Inflammatory macrophage treated with lipopolysaccharide for 4 hours (primary cell): ENCODE measurements at regions not wholly inside any gene's neighbourhood (a gene's known extent, or its start where the extent isn't known, plus 50 kb on each side); places are given as distances from the start of the nearest gene placed in this dataset.
A peak's percentile ranks its signal among the peaks of the same experiment; 100 is the strongest.

ENCODE experiments used
- DNase-seq: peaks from one replicate; pipeline ENCODE4 v3.0.0-alpha.2; 2020

DNA sequence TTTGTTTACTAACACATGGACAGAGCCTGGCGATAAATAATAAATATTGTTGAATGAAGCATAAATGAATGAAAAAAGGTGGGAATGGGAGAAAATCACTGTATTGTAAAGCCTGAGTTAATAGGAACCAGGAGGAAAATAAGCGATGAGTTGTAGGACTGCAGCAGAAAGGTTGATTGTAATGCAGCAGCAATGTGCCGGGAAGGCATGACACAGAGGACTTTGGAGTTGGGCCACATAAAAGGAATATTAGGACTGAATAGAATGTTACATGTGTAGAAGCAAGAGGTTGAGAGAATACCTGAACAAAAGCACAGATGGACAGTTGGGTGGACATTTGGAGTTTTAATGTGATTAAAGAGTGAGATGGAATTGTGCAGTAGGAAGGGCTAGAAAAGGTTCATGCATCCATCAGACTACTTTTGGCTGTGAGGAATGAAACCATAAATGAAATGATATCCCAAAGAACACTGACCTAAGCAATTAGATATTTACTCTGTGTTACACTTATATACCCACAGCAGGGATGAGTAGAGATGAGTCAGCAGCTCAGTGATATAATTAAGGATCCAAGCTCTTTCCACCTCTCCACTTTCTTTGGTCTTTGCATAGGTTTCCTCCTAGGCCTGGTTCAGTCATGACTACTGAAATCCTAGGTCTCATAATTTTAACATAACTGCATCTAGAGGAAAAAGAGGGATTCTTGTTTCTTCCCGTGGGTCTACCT is 55.4 kb downstream of the CCER1 start:
- DNase-seq = no peak

DNA sequence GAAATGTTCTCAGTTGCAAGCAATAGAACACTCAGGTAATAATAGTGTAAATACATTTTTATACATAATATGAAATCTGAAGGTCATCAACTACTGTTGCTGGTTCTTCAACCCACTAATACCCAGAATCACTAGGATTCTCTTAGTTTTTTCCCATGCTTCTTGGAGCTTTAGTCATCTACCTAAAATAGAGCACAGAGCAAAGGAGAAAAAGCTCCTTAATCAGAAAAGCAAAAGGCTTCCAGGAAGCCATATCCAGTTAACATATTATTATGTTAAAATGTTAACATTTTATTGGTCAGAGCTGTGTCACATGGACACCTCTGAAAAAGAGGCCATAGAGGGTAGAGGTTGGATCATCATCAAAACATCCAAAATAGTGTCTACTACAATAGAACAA is 57.0 kb downstream of the CCER1 start:
- no peak for DNase-seq

DNA sequence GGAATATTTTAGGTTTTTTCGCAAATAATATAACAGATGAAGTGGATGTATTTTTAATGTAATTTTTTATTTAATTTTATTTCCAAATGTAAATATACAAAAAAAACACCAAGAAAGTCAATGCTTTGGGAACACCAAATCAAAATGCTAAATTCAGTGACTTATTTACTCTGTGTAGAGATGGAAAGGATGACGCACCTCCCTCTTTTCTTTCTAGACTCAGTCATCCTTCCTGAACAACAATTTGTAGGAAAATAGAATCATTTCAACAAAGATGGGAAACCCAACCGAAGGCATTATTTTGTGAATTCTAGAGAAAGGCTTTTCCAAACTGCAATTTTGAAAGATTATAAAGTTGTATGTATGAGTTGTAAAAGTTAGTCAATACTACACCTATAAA is 57.7 kb downstream of the CCER1 start:
- DNase-seq = no peak

DNA sequence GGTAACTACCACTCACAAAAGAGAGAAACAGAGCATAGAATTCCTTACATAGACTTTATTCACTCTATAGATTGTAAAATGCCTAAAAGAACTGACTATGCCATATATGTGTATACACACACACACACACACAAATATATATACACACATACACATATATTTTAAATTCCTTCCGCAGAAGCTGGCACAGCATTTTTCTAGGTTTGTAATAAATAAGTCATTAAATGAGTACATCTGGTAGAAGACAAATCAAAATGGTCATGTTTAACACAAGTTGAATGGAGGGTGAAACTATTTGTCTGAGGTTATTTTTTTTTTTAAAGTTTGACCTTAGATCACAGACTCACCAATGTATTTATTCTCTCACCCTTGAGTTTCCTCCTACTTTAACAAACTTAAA is 58.2 kb downstream of the CCER1 start:
- DNase-seq = no peak

DNA sequence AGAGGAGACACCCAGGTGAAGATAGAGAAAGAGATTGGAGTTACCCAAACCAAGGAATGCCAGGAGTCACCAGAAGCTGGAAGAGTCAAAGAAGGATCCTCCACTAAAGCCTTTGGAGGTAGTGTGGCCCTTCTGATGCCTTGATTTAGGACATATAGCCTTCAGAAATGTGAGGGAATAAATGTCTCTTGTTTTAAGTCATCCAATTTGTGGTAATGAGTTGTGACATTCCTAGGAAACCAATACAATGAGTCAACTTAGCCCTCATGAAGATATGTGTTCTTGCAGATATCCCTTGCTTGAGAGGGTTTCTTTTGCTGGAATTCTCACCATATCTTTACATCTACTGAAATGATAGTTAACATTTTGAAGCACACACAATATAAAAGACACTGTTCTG is 58.8 kb downstream of the CCER1 start:
- DNase-seq = no peak

DNA sequence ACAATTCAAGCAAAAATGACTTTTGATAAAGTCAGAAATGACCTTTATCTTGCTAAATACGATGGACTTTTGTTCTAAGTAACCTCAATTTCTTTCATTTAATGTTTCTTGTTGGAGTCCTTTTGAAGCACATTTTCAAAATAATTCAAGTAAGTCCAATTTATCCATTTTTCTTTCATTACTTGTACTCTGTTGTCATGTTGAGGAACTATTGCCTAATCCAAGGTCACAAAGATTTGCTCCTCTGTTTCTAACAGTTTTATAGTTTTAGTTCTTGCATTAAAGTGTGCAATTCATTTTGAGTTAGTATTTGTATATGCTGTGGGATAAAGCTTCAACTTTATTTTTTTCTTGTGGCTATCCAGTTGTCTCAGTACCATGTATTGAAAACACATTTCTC is 66.7 kb downstream of the CCER1 start:
- DNase-seq = no peak

DNA sequence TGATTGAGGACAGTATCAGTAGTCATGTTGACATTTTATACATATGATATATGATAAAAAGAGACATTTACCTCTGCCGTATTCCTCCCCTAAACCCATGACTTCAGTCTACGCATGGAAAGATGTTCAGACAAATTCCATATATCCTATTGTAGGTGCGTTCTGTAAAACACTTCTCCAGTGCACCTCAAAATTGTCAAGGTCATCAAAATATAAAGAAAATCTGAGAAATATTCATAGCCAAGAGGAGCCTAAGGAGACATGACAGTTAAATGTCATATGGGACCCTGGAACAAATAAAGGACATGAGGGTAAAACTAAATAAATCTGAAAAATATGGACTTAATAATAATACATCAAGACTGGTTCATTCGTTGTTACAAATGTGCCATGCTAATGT is 71.5 kb downstream of the CCER1 start:
- DNase-seq = no peak

DNA sequence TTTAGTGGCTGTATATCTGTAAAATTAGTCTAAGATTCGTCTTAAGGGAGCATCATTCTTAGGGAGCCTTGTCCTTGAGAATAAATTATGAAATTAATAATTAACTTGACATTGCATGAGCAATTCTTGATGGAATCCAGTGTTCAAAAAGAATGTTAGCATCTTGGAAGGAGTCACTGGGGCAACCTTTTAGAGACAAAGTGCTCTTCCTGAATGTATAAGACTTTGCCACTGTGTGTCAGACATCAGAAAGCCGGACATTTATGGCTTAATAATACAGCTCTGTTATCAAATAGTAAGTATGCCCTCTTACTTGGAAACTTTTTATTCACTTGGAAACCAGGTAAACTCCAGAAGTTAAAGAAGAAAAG is 83.3 kb downstream of the CCER1 start:
- no peak for DNase-seq

DNA sequence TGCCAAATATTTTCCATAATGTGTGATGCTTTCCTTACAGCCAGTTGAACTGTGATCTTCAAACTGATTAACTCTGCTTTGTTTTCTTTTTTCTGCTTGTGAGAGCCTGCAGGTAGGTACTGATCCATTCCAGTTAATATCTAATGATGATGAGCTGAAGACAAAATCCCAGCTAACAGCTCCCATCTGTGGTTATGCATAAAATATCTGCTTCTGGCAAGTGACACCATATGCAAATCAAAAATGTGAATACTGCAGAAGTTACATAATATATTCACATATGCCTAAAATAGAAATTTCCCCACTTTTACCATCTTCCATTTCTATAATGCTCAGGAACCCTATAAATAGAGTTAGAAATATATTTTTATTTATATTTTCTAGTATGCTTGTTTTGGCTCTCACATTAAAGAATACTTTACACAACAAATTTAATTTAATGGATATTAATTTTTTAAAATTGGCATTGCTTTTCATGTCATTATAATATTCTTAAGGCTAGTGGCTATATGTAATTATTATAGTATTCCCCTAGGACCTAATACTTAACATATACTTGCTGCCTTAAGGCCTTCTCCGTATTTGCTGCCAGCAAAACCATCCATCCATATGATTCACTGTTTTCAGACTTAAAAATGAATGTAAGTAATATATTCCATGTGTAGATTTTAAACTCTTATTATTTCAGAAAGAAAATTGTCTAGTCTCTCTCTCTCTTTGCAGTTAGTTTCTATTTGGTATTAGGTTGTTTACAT is 83.8 kb downstream of the CCER1 start:
- DNase-seq = no peak

DNA sequence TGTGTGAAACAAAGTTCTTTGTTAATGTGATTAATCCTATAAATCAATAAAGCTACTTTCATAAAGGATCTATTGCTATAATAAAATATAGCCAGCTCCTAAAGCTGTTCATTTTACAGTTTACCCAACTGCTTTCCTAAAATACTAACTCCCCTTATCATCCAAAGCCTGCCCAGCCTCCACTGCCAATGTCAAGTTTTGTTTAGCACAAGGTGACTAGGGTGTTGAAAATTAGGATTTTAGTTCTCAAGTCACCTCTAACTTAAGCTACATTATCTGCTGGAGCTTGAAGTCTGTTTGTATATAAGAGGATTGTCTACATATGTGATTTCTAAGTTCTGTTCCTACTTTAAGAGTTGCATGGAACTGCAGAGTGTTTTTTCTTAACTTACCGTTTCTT is 86.3 kb downstream of the CCER1 start:
- DNase-seq = no peak

DNA sequence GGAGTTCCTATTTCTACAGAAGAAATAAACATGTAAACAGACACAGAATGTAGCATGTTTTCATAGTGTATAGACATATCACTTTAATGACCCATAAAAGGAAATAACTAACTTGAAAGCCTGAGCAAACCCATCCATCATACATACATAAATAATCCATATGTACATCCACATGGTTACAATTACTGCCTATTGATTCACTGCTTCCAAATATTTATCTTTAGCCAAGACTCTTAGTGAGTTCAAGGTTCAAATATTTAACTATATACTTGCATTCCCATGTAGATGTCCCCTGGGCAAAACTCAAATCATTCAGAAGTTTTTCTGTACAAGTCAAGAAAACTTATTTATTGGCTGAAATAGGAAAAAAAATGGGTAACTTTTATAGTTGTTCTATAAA is 95.4 kb downstream of the CCER1 start:
- DNase-seq = no peak

DNA sequence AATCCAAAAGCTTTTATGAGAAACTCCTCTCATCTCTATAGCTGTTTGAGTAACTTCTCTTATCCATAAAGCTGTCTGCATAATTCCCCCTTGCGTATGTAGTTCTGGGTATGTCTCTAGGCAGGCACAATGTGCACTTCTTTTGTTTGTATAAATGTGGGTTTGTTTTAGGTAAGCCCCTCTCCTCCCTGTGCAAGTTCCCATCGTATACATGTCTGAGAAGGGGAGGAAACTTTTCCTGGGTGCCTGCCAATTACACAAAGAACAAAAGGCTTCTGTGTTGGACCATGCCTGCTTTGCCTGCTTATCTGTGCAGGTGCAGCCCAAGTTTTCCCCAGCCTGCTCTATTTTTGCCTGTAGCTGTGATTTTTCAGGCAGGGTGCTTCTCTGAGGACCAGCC is 96.7 kb downstream of the CCER1 start:
- DNase-seq = no peak

DNA sequence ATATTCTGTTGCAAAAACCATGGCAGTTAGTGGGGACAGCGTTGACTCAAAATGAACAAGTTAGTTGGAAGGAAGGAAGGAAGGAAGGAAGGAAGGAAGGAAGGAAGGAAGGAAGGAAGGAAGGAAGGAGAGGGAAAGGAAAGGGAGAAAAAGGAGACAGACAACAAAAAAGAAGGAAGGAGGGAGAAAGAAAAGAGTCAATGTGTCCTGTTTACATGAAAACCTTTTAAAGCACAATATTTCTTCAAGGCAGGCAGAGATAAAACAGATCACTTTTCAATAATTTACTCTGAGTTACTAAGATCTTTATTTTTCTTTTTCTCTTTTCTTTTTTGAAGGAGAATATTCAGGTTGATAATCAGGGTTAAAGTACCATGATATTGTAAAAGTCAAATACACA is 99.4 kb downstream of the CCER1 start:
- no peak for DNase-seq

DNA sequence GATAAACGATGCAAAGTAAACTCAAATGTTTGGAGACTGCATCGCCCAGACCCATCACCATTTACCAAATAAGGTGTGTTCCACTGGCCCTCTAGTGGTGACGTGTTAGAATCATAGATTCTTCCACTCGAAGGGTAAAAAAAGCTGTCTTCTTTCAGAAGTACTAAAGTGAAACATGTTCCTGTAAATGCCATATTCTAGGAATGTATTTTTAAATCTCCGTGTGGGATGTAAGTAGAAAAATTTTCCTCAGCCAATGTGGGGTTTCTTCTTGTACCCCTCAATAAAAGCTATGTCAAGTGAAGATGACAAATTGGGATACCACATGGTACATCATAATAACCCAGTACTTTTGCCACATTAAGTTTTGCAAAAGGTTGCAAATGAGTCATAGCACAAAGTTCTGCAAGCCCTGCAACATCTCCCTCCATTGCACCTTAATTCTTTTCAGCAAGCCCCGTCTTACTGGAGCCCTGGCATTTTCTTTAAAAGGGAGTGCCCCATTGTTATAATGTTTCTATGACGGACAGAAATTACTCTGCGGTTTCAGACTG is 100.8 kb downstream of the CCER1 start:
- peak; percentile 31 for DNase-seq

DNA sequence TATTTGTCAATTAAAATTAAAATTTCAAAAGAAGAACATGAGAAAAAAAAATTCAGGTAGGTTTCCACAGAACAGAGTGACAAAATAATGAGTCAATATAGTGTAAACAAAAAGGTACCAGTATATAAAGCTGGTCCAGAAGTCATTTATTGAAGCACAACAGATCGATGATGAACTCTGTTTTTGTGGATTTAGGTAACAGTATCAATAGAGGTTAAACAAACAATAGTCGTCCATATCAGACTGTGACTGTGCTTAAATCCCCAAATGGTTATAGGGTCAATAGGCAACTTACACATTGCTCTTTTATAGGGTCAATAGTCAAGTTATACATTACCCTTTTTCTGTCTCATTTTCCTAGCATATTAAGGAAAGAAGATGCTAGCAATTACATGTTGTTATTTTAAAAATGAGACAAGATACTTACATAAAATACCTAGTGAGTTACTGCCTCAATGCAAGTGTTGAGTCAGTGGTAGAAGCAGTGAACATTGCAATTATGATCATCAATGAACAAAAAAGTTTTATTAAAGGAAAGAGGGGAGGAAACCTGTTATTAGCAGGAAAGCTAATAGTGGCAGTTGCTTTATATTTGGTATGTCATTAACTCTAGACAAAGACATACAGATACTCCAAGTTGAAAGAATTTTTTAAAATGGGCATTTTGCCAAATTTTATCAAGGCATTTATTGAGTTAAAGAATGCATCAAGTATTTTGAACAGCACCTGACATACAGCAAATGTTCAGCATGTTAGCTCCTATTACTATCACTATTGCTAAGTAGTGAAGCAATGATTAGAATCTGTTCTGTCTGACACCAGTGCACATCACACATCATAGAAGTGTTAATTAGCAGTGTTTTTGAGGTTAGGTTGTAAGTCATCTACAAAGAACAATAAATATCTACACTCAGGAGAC is 102.9 kb downstream of the CCER1 start:
- no peak for DNase-seq

DNA sequence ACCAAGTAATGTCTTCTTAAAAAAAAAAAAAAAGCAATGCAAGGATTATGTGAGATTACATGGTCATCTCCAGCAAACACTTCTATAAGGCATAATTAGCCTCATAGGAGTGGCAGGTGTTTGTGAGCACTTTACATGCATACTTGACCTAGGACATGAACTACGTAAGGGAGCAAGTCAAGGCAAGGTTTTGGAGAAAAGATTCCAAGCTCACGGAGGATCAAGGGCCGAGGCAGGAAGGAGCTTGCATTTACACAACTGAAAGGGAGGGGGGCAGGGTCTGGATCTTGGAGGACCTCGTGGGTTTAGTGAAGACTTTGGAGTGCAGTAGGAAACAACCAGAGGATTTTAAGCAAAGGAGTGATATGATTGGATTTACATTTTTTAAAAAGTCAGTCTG is 112.5 kb downstream of the CCER1 start:
- DNase-seq = no peak

DNA sequence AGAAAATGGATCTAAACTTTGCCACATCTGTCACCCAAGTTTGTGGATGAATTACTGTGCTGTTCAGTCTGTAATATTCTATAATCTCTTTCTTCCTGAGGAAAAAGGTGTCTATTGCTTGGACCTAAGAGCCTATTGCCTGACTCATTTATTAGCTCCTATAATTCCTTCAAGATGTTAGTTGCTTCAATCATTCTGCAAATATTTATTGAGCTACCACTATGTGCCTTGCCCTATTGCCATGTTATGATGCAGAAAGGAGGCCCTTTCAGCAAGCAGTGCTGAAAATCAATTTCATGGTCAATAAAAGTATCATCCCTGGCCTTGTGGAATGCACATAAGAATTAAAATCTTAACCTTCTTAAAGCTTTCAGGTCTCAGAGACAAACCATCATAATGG is 113.6 kb downstream of the CCER1 start:
- DNase-seq = no peak

DNA sequence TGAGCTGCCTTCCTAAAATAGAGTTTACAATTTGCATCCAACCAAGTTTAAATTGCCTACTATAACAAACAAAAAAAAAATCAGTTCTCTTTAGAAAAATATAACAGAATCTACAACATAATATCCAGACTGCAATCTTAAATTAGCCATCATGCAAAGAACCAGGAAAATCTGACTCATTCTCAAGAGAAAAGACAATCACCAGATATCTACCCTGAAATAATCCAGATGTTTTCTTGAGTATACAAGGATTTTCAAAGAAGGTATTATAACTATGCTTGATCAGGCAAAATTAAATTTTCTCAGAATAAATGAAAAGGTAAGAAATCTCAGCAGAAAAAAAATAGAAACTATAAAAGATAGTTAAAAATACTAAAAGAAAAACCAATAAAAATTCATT is 115.6 kb downstream of the CCER1 start:
- DNase-seq = no peak

DNA sequence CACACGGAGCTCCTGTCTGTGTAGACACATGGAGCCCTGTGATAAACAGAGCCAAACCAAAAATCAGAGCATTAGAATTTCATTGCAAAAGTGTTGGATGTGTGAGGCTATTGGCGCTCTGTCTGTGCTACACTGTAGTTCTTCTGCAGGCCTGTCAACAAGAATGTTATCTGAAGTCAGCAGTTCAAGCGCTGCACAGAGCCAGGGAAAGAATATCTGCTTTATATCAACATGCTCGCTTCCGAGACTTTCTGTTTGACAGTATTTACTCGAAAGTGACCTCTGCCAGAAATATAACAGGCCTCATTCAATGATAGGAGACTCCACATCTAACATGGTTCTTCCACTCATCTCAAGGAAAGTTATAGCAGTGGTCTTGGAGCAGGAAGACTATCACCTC is 118.3 kb downstream of the CCER1 start:
- no peak for DNase-seq

DNA sequence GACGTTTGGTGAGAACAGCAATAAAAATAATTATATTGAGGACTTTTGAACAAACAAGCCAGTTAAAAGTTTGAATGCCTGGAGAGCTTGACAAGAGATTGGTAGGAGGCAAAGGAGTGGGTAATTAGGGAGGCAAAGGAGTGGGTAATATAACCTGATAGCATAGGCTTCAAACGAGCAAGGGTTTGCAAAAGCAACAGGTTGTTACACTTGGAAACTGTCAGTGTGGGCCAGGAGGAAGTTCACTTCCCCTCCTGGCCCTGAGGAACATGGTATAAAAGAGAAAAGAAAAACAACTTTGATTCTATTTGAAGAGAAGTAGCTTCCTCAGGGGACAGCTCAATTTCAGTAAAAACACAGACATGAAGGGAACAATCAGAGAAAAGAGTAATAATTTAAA is 121.7 kb downstream of the CCER1 start:
- no peak for DNase-seq

DNA sequence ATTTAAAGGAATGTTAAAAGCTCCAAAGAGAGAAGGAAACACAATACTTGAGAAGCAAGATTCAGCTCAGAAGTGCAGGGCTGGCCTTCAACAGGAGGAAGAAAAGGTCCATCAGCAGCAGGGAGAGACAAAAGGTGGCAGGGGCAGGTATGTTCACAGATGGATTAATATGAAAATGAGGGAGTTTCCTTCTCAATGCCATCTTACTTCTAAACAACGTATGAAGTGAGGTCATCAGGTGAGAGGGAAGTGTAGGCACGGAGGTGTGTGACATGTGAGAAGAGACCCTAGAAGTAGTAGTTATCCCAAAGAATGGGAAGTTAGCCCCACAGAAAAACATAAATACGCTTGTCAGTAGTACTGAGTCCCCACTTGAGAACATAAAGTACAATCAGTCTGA is 122.5 kb downstream of the CCER1 start:
- no peak for DNase-seq

DNA sequence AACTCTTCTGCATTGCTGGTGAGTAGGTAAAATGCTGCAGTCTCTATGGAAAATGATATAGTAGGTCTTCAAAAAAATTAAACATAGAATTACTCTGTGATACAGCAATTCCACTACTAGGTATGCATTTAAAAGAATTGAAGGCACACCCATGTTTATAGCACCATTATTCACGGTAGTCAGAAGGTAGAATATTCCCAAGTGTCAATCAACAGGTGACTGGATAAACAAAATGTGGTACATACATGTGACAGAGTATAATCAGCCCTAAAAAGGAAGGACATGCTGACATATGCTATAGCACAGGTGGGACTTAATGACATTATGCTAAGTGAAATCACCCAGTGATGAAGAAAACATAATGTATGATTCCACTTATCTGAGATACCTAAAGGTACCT is 123.3 kb downstream of the CCER1 start:
- DNase-seq = no peak

DNA sequence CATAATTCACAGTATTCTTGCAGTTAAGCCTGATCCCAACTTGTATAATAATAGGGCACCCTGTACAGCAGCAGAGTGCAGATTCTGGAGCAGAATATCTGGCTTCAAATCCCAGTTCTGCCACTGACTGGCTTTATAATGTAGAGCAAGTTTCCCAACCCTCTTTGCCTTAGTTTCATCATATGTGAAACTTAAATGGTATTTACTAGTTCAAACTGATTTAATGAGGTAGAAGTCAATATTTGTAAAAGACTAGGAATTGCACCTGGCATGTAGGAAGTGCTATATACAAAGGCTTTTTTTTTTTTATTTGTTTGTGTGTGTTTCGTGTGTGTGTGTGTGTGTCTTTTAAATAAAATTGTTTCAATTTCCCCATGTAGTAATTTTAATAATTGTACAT is 125.9 kb downstream of the CCER1 start:
- no peak for DNase-seq

DNA sequence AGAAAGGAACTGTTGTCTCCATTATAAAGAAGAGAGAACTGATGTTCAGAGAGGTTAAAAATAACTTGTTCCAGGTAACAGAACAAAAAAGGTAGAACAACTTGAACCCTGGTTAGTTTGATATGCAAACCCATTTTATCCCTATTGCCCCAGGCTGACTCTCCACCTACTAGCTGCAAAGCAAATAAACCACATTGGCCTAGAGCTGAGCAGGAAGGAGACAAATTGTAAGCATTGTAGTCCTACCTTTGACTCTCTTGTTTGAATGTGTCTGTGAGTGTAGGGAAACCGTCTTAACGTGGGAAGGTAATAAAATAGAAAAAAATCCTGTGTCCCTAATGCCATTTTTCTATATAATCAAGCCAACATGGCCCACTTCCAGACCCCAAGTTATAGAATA is 126.4 kb downstream of the CCER1 start:
- no peak for DNase-seq
